ENCODE measurements at regions not wholly inside any gene's neighbourhood (a gene's known extent, or its start where the extent isn't known, plus 50 kb on each side); places are given as distances from the start of the nearest gene placed in this dataset.

DNA sequence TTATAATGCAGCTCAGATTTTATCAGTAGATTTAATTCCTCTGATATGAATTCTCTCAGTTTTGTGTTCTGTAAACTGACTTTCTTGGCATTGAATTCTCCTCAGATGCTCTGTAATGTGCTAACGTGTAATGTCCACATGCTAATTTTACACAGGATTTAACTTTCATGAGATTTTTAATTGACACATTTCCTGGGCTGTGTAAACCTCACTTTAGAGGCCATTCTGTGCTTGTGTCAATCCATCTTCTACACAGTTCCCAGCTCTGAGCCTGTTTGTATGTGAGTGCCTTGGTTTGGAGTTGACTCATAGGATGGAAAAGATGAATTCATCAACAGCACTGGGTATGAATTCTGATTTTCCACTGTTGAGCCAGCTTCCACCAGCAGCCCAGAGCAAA is 476.7 kb upstream of the GCFC2 start:
- no peak for TF ChIP-seq GLIS3 (CRISPR knock-in tag; IDR thresholded peaks at IDR 0.05)
- TF ChIP-seq, protein P1, sequence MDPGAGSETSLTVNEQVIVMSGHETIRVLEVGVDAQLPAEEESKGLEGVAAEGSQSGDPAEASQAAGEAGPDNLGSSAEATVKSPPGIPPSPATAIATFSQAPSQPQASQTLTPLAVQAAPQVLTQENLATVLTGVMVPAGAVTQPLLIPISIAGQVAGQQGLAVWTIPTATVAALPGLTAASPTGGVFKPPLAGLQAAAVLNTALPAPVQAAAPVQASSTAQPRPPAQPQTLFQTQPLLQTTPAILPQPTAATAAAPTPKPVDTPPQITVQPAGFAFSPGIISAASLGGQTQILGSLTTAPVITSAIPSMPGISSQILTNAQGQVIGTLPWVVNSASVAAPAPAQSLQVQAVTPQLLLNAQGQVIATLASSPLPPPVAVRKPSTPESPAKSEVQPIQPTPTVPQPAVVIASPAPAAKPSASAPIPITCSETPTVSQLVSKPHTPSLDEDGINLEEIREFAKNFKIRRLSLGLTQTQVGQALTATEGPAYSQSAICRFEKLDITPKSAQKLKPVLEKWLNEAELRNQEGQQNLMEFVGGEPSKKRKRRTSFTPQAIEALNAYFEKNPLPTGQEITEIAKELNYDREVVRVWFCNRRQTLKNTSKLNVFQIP (CRISPR knock-in tag; IDR thresholded peaks at IDR 0.05; ENCODE audit: borderline replicate concordance, low read depth), result no peak
- TF ChIP-seq ZNF565 (CRISPR knock-in tag; conservative IDR thresholded peaks at IDR 0.05; ENCODE audit: low read depth), result no peak
- no peak for TF ChIP-seq ZC3H10 (CRISPR knock-in tag; IDR thresholded peaks at IDR 0.05)
- no peak for TF ChIP-seq ZFP30 (CRISPR knock-in tag; IDR thresholded peaks at IDR 0.05)
- no peak for ATAC-seq

DNA sequence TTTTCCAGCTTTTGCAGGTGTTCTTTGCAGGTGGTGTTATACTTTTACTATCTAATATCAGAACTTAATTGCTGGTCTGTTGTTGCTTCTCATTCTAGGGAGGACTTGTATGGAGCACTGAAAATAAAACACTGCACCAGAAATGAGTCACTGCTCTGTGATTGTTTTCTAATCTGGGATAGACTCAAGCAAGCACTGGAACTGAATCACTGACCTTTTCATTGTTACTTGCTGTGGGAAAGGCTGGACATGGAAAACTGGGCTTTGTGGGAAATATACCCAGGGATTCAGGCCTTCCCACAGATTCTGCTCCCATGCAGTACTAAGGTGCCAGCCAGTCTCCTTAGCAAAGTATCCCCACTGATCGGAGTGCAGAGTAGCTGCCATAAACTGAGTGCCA is 470.0 kb upstream of the GCFC2 start:
- no peak for ATAC-seq
- TF ChIP-seq CSDC2 (CRISPR knock-in tag; IDR thresholded peaks at IDR 0.05) (no peak), SNAI2 (CRISPR knock-in tag; IDR thresholded peaks at IDR 0.05) (no peak), ZFP30 (CRISPR knock-in tag; IDR thresholded peaks at IDR 0.05) (no peak), PPARA (CRISPR knock-in tag; IDR thresholded peaks at IDR 0.05; ENCODE audit: borderline replicate concordance) (no peak)
- TF ChIP-seq, protein P2, sequence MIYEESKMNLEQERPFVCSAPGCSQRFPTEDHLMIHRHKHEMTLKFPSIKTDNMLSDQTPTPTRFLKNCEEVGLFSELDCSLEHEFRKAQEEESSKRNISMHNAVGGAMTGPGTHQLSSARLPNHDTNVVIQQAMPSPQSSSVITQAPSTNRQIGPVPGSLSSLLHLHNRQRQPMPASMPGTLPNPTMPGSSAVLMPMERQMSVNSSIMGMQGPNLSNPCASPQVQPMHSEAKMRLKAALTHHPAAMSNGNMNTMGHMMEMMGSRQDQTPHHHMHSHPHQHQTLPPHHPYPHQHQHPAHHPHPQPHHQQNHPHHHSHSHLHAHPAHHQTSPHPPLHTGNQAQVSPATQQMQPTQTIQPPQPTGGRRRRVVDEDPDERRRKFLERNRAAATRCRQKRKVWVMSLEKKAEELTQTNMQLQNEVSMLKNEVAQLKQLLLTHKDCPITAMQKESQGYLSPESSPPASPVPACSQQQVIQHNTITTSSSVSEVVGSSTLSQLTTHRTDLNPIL (CRISPR knock-in tag; IDR thresholded peaks at IDR 0.05; ENCODE audit: low read depth), result no peak

DNA sequence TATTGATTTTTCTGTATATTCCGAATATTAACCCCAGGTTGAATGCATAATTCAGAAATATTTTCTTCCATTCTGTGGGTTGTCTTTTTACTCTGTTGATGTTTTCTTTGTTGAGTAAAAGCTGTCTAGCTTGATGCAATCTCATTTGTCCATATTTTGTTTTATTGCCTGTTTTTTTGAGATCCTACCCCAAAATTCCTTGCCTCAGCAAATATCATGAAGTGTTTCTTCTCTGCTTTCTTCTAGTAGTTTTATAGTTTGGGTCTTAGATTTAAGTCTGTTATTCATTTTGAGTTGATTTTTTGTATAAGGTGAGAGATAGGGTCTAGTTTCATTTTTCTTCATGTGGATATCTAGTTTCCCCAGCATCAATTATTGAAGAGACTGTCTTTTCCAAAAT is 467.9 kb upstream of the GCFC2 start:
- TF ChIP-seq ESRRG (CRISPR knock-in tag; IDR thresholded peaks at IDR 0.05), result no peak
- no peak for TF ChIP-seq TOX (CRISPR knock-in tag; IDR thresholded peaks at IDR 0.05; ENCODE audit: borderline replicate concordance)
- TF ChIP-seq, protein P3, sequence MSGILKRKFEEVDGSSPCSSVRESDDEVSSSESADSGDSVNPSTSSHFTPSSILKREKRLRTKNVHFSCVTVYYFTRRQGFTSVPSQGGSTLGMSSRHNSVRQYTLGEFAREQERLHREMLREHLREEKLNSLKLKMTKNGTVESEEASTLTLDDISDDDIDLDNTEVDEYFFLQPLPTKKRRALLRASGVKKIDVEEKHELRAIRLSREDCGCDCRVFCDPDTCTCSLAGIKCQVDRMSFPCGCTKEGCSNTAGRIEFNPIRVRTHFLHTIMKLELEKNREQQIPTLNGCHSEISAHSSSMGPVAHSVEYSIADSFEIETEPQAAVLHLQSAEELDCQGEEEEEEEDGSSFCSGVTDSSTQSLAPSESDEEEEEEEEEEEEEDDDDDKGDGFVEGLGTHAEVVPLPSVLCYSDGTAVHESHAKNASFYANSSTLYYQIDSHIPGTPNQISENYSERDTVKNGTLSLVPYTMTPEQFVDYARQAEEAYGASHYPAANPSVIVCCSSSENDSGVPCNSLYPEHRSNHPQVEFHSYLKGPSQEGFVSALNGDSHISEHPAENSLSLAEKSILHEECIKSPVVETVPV (CRISPR knock-in tag; IDR thresholded peaks at IDR 0.05), result no peak
- TF ChIP-seq ZFP3 (CRISPR knock-in tag; IDR thresholded peaks at IDR 0.05), result no peak
- TF ChIP-seq, protein P4, sequence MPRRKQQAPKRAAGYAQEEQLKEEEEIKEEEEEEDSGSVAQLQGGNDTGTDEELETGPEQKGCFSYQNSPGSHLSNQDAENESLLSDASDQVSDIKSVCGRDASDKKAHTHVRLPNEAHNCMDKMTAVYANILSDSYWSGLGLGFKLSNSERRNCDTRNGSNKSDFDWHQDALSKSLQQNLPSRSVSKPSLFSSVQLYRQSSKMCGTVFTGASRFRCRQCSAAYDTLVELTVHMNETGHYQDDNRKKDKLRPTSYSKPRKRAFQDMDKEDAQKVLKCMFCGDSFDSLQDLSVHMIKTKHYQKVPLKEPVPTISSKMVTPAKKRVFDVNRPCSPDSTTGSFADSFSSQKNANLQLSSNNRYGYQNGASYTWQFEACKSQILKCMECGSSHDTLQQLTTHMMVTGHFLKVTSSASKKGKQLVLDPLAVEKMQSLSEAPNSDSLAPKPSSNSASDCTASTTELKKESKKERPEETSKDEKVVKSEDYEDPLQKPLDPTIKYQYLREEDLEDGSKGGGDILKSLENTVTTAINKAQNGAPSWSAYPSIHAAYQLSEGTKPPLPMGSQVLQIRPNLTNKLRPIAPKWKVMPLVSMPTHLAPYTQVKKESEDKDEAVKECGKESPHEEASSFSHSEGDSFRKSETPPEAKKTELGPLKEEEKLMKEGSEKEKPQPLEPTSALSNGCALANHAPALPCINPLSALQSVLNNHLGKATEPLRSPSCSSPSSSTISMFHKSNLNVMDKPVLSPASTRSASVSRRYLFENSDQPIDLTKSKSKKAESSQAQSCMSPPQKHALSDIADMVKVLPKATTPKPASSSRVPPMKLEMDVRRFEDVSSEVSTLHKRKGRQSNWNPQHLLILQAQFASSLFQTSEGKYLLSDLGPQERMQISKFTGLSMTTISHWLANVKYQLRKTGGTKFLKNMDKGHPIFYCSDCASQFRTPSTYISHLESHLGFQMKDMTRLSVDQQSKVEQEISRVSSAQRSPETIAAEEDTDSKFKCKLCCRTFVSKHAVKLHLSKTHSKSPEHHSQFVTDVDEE (CRISPR knock-in tag; IDR thresholded peaks at IDR 0.05), result no peak
- TF ChIP-seq, protein P1 (CRISPR knock-in tag; IDR thresholded peaks at IDR 0.05; ENCODE audit: borderline replicate concordance, low read depth), result no peak
- TF ChIP-seq GLIS3 (CRISPR knock-in tag; IDR thresholded peaks at IDR 0.05), result no peak
- no peak for TF ChIP-seq ZNF70 (CRISPR knock-in tag; IDR thresholded peaks at IDR 0.05)
- ATAC-seq, result no peak

DNA sequence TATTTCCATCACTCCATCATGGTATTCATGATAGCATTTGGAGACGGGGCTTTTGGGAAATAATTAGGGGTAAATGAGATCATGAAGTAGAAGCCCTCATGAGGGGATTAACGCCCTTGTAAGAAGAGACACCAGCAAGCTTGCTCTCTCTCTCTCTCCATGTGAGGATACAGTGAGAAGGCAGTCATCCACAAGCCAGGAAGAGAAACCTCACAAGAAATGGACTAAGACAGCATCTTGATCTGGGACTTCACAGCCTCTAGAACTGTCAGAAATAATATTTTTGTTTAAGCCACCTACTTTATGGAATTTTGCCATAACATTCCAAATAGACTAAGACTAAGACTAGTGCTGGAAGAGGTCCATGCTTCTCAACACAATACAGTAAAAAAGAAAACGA is 464.6 kb upstream of the GCFC2 start:
- TF ChIP-seq BACH2 (CRISPR knock-in tag; IDR thresholded peaks at IDR 0.05; ENCODE audit: borderline replicate concordance) (no peak), TOX (CRISPR knock-in tag; IDR thresholded peaks at IDR 0.05; ENCODE audit: borderline replicate concordance) (no peak), SNAI2 (CRISPR knock-in tag; IDR thresholded peaks at IDR 0.05) (no peak), ZNF565 (CRISPR knock-in tag; conservative IDR thresholded peaks at IDR 0.05; ENCODE audit: low read depth) (no peak), OSR1 (CRISPR knock-in tag; IDR thresholded peaks at IDR 0.05) (no peak), ZNF8 (CRISPR knock-in tag; IDR thresholded peaks at IDR 0.05) (no peak), TCF4 (CRISPR knock-in tag; IDR thresholded peaks at IDR 0.05; ENCODE audit: borderline replicate concordance) (no peak), ZFP3 (CRISPR knock-in tag; IDR thresholded peaks at IDR 0.05) (no peak), CSDC2 (CRISPR knock-in tag; IDR thresholded peaks at IDR 0.05) (no peak), PPARA (CRISPR knock-in tag; IDR thresholded peaks at IDR 0.05; ENCODE audit: borderline replicate concordance) (no peak), RARB (CRISPR knock-in tag; IDR thresholded peaks at IDR 0.05) (no peak), ISL1 (CRISPR knock-in tag; IDR thresholded peaks at IDR 0.05) (no peak)
- TF ChIP-seq, protein P1 (CRISPR knock-in tag; IDR thresholded peaks at IDR 0.05; ENCODE audit: borderline replicate concordance, low read depth), result no peak
- TF ChIP-seq, protein P5, sequence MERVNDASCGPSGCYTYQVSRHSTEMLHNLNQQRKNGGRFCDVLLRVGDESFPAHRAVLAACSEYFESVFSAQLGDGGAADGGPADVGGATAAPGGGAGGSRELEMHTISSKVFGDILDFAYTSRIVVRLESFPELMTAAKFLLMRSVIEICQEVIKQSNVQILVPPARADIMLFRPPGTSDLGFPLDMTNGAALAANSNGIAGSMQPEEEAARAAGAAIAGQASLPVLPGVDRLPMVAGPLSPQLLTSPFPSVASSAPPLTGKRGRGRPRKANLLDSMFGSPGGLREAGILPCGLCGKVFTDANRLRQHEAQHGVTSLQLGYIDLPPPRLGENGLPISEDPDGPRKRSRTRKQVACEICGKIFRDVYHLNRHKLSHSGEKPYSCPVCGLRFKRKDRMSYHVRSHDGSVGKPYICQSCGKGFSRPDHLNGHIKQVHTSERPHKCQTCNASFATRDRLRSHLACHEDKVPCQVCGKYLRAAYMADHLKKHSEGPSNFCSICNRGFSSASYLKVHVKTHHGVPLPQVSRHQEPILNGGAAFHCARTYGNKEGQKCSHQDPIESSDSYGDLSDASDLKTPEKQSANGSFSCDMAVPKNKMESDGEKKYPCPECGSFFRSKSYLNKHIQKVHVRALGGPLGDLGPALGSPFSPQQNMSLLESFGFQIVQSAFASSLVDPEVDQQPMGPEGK (CRISPR knock-in tag; IDR thresholded peaks at IDR 0.05; ENCODE audit: borderline replicate concordance), result no peak
- TF ChIP-seq, protein P2 (CRISPR knock-in tag; IDR thresholded peaks at IDR 0.05; ENCODE audit: low read depth), result no peak
- no peak for ATAC-seq

All from SK-N-SH treated with all-trans-retinoic acid at 6 μM for 48 hours (cell line).